WTC11 (cell line): ENCODE measurements at regions not wholly inside any gene's neighbourhood (a gene's known extent, or its start where the extent isn't known, plus 50 kb on each side); places are given as distances from the start of the nearest gene placed in this dataset.

Experiments
- ATAC-seq: fragments of 200-7000 bp; cut with Tn5 transposase; 2 replicates; pipeline ENCODE4 v1.10.0; 2021; ENCODE audit warnings: mild to moderate bottlenecking, moderate library complexity
- CTCF ChIA-PET: fragments of 300-600 bp; sonication (Branson Sonifier 250); formaldehyde crosslinking; loops from one replicate; lab custom pipeline; 2021; ENCODE audit warnings: antibody characterized with exemption; lab: Charles Lee
- POLR2A ChIA-PET: fragments of 350-600 bp; sonication (Branson Sonifier 250); formaldehyde crosslinking; loops from one replicate; lab custom pipeline; 2021; ENCODE audit warnings: antibody characterized with exemption; lab: Charles Lee
- DNase-seq: peaks from one replicate; pipeline ENCODE4 v3.0.0; 2021; ENCODE audit warnings: low spot score
- H3K27ac Mint-ChIP-seq: 2 replicates; pipeline ENCODE4 v1.8.0; 2021; ENCODE audit warnings: mixed read lengths
- H3K27me3 Mint-ChIP-seq: 2 replicates; pipeline ENCODE4 v1.8.0; 2021; ENCODE audit warnings: low read depth, mild to moderate bottlenecking, moderate library complexity, mixed read lengths
- H3K36me3 Mint-ChIP-seq: 2 replicates; pipeline ENCODE4 v1.8.0; 2021; ENCODE audit warnings: mixed read lengths
- H3K4me1 Mint-ChIP-seq: 2 replicates; pipeline ENCODE4 v1.8.0; 2022; ENCODE audit warnings: mixed read lengths
- H3K4me3 Mint-ChIP-seq: 2 replicates; pipeline ENCODE4 v1.8.0; 2021; ENCODE audit warnings: mild to moderate bottlenecking, moderate library complexity, mixed read lengths
- H3K9me3 Mint-ChIP-seq: 2 replicates; pipeline ENCODE4 v1.8.0; 2021; ENCODE audit warnings: mixed read lengths
- ELF4 ChIP-seq: sonication (generic); formaldehyde crosslinking; IDR thresholded peaks from 2 replicates; pipeline ENCODE4 v1.8.1; 2022; ENCODE audit warnings: low read depth, mild to moderate bottlenecking, moderate library complexity, missing genetic modification reagents
- ERG ChIP-seq: fragments of 250-450 bp; sonication (Bioruptor Pico); IDR thresholded peaks from 2 replicates; pipeline ENCODE4 v1.8.0; 2021; ENCODE audit warnings: mild to moderate bottlenecking
- ESRRA ChIP-seq: sonication (generic); formaldehyde crosslinking; IDR thresholded peaks from 2 replicates; pipeline ENCODE4 v1.8.1; 2022; ENCODE audit warnings: mild to moderate bottlenecking, missing genetic modification reagents, borderline replicate concordance
- FOXK1 ChIP-seq: sonication (generic); formaldehyde crosslinking; IDR thresholded peaks from 2 replicates; pipeline ENCODE4 v1.8.0; 2022; ENCODE audit warnings: mild to moderate bottlenecking, moderate library complexity, missing genetic modification reagents
- GRHL2 ChIP-seq: fragments of 250-450 bp; sonication (Bioruptor Pico); IDR thresholded peaks from 2 replicates; pipeline ENCODE4 v1.8.0; 2022; ENCODE audit warnings: mild to moderate bottlenecking, moderate library complexity; ENCODE audit not compliant: insufficient replicate concordance, severe bottlenecking
- HMGA2 ChIP-seq: fragments of 250-450 bp; sonication (Bioruptor Pico); IDR thresholded peaks from 2 replicates; pipeline ENCODE4 v1.4.0; 2021; ENCODE audit warnings: mild to moderate bottlenecking, moderate library complexity
- NFE2L1 ChIP-seq: sonication (generic); formaldehyde crosslinking; IDR thresholded peaks from 2 replicates; pipeline ENCODE4 v1.8.1; 2023; ENCODE audit warnings: missing genetic modification reagents
- NR2C2 ChIP-seq: sonication (generic); formaldehyde crosslinking; IDR thresholded peaks from 2 replicates; pipeline ENCODE4 v1.8.0; 2022; ENCODE audit warnings: mild to moderate bottlenecking, missing genetic modification reagents
- TEAD1 ChIP-seq: sonication (generic); formaldehyde crosslinking; IDR thresholded peaks from 2 replicates; pipeline ENCODE4 v1.8.0; 2022; ENCODE audit warnings: mild to moderate bottlenecking, missing genetic modification reagents
- TP53 ChIP-seq: sonication (generic); formaldehyde crosslinking; IDR thresholded peaks from 2 replicates; pipeline ENCODE4 v1.8.1; 2023; ENCODE audit warnings: mild to moderate bottlenecking, missing genetic modification reagents
- ZBTB21 ChIP-seq: sonication (generic); formaldehyde crosslinking; IDR thresholded peaks from 2 replicates; pipeline ENCODE4 v1.8.1; 2023; ENCODE audit warnings: mild to moderate bottlenecking, missing genetic modification reagents, borderline replicate concordance
- ZNF138 ChIP-seq: sonication (generic); formaldehyde crosslinking; conservative IDR thresholded peaks from 2 replicates; pipeline ENCODE4 v1.8.1; 2022; ENCODE audit warnings: mild to moderate bottlenecking, moderate library complexity, missing genetic modification reagents
- ZNF396 ChIP-seq: fragments of 250-450 bp; sonication (Bioruptor Pico); IDR thresholded peaks from 2 replicates; pipeline ENCODE4 v1.8.0; 2021; ENCODE audit warnings: mild to moderate bottlenecking, moderate library complexity, borderline replicate concordance
- TF ChIP-seq, protein P1 (sequence below): sonication (generic); formaldehyde crosslinking; IDR thresholded peaks from 2 replicates; pipeline ENCODE4 v1.8.1; 2022; ENCODE audit warnings: low read depth, mild to moderate bottlenecking, moderate library complexity, missing genetic modification reagents, borderline replicate concordance
- TF ChIP-seq, protein P2 (sequence below): sonication (generic); formaldehyde crosslinking; IDR thresholded peaks from 2 replicates; pipeline ENCODE4 v1.8.1; 2023; ENCODE audit warnings: mild to moderate bottlenecking, missing genetic modification reagents
- TF ChIP-seq, protein P3 (sequence below): sonication (generic); formaldehyde crosslinking; IDR thresholded peaks from 2 replicates; pipeline ENCODE4 v1.8.0; 2022; ENCODE audit warnings: missing genetic modification reagents
- TF ChIP-seq, protein P4 (sequence below): fragments of 250-450 bp; sonication (Bioruptor Pico); IDR thresholded peaks from 2 replicates; pipeline ENCODE4 v2.1.2; 2022; ENCODE audit warnings: mild to moderate bottlenecking, moderate library complexity

DNA sequence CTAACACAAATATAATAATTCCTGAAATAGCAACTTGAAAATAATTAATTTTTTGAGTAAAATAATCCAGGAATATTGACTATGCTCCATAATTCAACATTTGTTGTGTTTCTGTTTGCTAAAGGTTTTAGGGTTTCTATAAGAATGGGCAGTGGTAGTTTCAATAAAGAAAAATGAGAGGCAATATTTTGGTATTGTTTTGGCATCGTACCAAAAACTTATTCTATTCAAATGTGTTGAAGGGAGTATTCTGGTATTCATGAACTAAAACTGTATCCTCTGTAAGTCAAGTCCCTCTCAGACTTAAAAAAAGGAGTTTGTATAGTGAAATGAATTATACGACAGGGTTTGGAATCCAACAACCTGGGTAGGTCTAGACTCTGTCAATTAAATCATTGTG, 1245.6 kb upstream of the CELF4 start:
- Mint-ChIP-seq H3K36me3 (0 out of 2 replicates have a peak, but pooled peaks cover under 1% of the 10 kb centered on the region), H3K4me1 (peaks cover 18% of the 10 kb centered on the region), H3K27me3 (no peaks in the 10 kb centered on the region), H3K9me3 (peaks cover 4% of the 10 kb centered on the region; the same call in 1 of the 2 replicates), H3K27ac (no peak overlapping the region), H3K4me3 (no peak overlapping the region)
- ChIA-PET CTCF (no interaction called here), POLR2A (no interaction called here)
- no peak for ATAC-seq
- no peak for TF ChIP-seq ZNF396 (CRISPR knock-in tag)
- TF ChIP-seq NFE2L1 (CRISPR knock-in tag), result no peak
- TF ChIP-seq, all 79 proteins: peak for 0
- no peak for DNase-seq

DNA sequence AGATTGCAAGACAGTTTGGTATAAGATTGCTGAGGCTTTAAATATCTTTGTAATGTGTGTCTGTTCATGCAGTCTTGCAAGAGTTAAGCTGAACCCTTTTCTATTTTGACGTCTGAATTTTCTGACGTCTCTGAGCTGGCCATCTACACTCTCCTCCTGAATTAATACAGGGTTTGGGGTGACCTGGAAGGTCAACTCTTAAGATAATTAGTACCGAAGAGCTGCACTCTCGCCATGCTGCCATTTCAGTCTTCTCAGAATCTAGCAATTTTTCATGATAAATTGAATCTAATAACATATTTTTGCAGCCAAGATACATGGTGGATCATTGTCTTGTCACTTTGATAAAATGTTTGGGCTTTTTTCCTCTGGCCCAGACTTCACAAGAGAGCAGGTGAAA, 1245.2 kb upstream of the CELF4 start:
- Mint-ChIP-seq H3K27ac (no peak overlapping the region), H3K4me1 (peaks cover 22% of the 10 kb centered on the region), H3K4me3 (no peak overlapping the region), H3K27me3 (no peaks in the 10 kb centered on the region), H3K9me3 (peaks cover 4% of the 10 kb centered on the region; the same call in 1 of the 2 replicates), H3K36me3 (no peaks in the 10 kb centered on the region)
- ATAC-seq (no peak), DNase-seq (no peak)
- TF ChIP-seq ELF4 (CRISPR knock-in tag) (no peak), ESRRA (CRISPR knock-in tag) (no peak), FOXK1 (CRISPR knock-in tag) (no peak), ERG (CRISPR knock-in tag) (no peak), ZBTB21 (no peak), TP53 (CRISPR knock-in tag) (no peak), ZNF138 (no peak), NR2C2 (no peak), TEAD1 (CRISPR knock-in tag) (no peak), HMGA2 (CRISPR knock-in tag) (no peak), GRHL2 (CRISPR knock-in tag) (no peak)
- TF ChIP-seq, protein P1, sequence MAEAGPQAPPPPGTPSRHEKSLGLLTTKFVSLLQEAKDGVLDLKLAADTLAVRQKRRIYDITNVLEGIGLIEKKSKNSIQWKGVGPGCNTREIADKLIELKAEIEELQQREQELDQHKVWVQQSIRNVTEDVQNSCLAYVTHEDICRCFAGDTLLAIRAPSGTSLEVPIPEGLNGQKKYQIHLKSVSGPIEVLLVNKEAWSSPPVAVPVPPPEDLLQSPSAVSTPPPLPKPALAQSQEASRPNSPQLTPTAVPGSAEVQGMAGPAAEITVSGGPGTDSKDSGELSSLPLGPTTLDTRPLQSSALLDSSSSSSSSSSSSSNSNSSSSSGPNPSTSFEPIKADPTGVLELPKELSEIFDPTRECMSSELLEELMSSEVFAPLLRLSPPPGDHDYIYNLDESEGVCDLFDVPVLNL (CRISPR knock-in tag), result no peak
- TF ChIP-seq, protein P2, sequence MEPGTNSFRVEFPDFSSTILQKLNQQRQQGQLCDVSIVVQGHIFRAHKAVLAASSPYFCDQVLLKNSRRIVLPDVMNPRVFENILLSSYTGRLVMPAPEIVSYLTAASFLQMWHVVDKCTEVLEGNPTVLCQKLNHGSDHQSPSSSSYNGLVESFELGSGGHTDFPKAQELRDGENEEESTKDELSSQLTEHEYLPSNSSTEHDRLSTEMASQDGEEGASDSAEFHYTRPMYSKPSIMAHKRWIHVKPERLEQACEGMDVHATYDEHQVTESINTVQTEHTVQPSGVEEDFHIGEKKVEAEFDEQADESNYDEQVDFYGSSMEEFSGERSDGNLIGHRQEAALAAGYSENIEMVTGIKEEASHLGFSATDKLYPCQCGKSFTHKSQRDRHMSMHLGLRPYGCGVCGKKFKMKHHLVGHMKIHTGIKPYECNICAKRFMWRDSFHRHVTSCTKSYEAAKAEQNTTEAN (CRISPR knock-in tag), result no peak
- TF ChIP-seq, protein P3, sequence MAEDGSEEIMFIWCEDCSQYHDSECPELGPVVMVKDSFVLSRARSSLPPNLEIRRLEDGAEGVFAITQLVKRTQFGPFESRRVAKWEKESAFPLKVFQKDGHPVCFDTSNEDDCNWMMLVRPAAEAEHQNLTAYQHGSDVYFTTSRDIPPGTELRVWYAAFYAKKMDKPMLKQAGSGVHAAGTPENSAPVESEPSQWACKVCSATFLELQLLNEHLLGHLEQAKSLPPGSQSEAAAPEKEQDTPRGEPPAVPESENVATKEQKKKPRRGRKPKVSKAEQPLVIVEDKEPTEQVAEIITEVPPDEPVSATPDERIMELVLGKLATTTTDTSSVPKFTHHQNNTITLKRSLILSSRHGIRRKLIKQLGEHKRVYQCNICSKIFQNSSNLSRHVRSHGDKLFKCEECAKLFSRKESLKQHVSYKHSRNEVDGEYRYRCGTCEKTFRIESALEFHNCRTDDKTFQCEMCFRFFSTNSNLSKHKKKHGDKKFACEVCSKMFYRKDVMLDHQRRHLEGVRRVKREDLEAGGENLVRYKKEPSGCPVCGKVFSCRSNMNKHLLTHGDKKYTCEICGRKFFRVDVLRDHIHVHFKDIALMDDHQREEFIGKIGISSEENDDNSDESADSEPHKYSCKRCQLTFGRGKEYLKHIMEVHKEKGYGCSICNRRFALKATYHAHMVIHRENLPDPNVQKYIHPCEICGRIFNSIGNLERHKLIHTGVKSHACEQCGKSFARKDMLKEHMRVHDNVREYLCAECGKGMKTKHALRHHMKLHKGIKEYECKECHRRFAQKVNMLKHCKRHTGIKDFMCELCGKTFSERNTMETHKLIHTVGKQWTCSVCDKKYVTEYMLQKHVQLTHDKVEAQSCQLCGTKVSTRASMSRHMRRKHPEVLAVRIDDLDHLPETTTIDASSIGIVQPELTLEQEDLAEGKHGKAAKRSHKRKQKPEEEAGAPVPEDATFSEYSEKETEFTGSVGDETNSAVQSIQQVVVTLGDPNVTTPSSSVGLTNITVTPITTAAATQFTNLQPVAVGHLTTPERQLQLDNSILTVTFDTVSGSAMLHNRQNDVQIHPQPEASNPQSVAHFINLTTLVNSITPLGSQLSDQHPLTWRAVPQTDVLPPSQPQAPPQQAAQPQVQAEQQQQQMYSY (CRISPR knock-in tag), result no peak
- TF ChIP-seq, protein P4, sequence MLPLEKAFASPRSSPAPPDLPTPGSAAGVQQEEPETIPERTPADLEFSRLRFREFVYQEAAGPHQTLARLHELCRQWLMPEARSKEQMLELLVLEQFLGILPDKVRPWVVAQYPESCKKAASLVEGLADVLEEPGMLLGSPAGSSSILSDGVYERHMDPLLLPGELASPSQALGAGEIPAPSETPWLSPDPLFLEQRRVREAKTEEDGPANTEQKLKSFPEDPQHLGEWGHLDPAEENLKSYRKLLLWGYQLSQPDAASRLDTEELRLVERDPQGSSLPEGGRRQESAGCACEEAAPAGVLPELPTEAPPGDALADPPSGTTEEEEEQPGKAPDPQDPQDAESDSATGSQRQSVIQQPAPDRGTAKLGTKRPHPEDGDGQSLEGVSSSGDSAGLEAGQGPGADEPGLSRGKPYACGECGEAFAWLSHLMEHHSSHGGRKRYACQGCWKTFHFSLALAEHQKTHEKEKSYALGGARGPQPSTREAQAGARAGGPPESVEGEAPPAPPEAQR, result no peak
- ChIA-PET POLR2A (no interaction called here), CTCF (no interaction called here)
